Fibroblast of lung (primary cell): ENCODE measurements at regions not wholly inside any gene's neighbourhood (a gene's known extent, or its start where the extent isn't known, plus 50 kb on each side); places are given as distances from the start of the nearest gene placed in this dataset.

Source experiments
- CTCF ChIP-seq, 2 donors: IDR thresholded peaks in 1 of 2; conservative IDR thresholded peaks in 1 of 2; 1 replicate in 1 of 2; 2 replicates in 1 of 2; pipeline ENCODE4 v1.5.1; 2011 to 2012; ENCODE audit warnings: low read length in 2 of 2, control low read depth in 1 of 2, inconsistent platforms in 1 of 2, low read depth in 1 of 2, mild to moderate bottlenecking in 1 of 2
- EZH2 ChIP-seq: IDR thresholded peaks from 2 replicates; pipeline ENCODE4 v1.5.1; 2012; ENCODE audit warnings: low read length, control low read depth, mild to moderate bottlenecking; ENCODE audit errors: missing control alignments

- TF ChIP-seq CTCF (conservative IDR thresholded peaks at IDR 0.05 in 1 of 2, IDR thresholded peaks at IDR 0.05 in 1 of 2; ENCODE audit: low read depth in 1 of 2, low read length in 2 of 2) (no peak), EZH2 (no peak)
Measured at GRCh38 chr13:44739539-44739938, 163.4 kb upstream of the TSC22D1 start.
